ENCODE measurements at regions not wholly inside any gene's neighbourhood (a gene's known extent, or its start where the extent isn't known, plus 50 kb on each side); places are given as distances from the start of the nearest gene placed in this dataset.

DNA sequence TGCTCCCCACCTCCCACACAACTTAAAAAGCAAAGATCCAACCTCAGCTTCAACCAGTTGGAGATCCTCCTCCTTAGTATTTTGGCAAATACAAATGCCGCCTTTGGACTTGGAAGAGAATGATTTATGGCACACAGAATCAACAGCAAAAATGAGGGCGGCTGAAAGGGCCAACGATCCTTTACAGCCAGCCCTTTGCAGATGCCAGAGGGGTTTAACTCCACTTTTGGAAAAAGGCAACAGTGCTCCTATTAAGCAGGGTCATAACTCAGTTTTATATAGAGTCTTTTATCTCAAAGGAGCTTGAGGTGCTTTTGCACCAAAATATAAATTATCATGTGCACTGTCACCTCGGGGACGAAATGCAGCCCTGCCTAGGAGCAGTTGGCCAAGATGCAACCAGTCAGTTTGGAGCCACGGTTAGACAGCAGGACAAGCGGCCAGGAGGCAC, 56.7 kb upstream of the JCAD start:
- no peak for DNase-seq

DNA sequence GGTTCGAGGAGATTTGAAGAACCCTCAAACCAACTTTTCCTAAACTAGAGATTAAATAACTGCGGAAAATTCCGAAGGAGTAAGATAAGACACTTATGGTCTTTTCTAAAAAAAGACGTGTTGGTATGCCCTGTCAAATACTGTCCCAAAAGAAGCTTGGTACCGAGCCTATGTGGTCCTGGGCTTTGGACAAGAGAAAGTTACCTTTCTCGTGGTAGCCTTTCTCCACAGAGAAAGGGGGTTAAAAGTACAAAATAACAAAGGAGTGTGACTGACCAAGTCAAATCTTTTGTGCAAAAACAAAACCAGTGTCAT, 56.2 kb upstream of the JCAD start:
- DNase-seq = no peak

DNA sequence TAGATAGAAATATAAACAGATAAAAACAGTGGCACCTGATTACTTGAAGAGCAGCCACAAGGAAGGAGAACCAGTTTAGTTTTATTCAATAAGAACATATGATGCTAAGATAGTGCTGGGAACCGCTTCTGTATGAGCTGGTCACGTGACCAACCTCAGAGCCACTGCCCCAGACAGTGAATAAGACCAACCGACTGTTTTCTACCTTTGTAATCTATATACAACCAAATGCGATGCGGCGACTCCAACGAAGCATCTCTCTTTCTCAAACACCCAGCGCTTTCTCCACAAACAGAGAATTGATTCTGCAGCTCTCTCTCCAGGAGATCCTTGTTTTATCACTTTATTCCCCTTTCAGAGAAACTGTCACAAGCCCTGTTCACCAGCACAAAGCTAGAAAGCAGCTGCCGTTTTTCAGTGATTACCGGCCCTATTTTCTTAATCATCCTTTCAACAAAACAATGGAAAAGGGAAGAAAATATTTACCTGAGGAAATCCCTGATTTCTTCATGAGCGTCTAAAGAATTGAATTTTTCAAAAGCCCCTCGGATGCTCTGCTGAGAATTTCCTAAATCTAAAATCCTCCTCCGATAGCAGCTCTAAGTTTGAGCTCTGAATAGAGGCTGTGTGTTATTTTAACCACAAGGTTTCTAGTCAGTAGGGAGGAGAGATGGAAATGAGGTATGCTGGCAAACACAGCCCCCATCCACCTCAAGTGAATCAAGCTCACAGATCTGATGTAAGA, 55.7 kb upstream of the JCAD start:
- DNase-seq = peak; percentile 60

DNA sequence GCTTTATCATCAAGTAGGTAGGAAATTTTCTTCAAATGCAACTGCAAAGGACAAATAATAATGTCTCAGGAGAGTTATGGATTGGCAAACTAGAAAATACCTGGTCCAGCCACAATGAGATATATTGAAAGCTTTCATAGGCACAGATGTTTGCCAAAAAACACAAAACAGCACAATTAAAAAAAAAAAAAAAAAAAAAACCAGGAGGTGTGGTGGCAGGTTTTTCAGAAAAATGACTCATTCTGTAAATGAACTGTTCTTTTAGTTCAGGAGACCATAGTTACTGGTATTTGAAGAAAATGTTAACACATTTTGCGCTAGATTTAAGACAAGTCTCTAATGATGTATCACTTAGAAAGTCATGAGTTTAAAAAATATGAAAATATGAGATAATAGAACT, 55.0 kb upstream of the JCAD start:
- DNase-seq = no peak

DNA sequence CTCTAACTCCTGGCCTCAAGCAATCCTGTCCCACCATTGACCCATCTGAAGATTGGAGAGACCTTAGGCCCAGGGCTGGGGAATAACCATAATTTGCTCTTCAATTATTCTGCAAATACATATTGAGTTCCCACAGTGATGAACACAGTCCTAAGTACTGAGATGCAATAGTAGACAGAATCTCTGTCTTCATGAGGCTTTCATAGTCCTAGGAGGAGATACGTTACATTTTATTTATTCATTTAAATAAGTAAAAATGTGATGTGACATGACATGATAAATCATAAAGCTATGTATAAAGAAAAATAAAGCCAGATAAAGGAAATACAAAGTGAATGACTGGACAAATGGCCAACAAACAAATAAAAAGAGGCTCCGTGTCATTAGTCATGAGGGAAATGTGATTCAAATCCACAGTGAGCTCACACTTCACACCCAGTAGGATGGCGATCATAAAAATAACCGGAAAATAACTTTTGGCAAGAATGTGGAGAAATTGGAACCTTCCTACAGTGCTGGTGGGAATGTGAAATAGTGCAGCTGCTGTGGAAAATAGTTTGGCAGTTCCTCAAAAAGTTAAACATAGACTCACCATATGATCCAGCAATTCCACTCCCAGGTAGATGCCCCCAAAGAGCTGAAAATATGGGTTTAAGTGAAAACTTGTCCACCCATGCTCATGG, 52.1 kb upstream of the JCAD start:
- peak; percentile 94 for DNase-seq

All from dermis blood vessel endothelial cell (primary cell).